K562 (cell line): ENCODE measurements at regions not wholly inside any gene's neighbourhood (a gene's known extent, or its start where the extent isn't known, plus 50 kb on each side); places are given as distances from the start of the nearest gene placed in this dataset.

Experiments used
- ATAC-seq: fragments of 200-7000 bp; cut with Tn5 transposase; 3 replicates; pipeline ENCODE4 v1.9.1; 2020; ENCODE audit warnings: moderate library complexity
- BruUV-seq: library from RNA; stranded (reverse); fragments of 400-500 nt; replicated peaks from 2 replicates; lab custom pipeline; 2021; lab: Mats Ljungman, UMichigan
- CTCF ChIA-PET: fragments of 300-600 bp; formaldehyde crosslinking; extraction: SDS; loops from one replicate; lab custom pipeline; 2021; ENCODE audit warnings: low intra/inter-chr PET ratio; lab: Yijun Ruan, JAX
- POLR2A ChIA-PET: fragments of 300-600, 350-650 bp; sonication (Branson Sonifier 250); formaldehyde crosslinking; extraction: SDS; loops from one replicate; lab custom pipeline; 2021; ENCODE audit warnings: antibody characterized with exemption, inconsistent platforms; lab: Yijun Ruan, JAX
- DNase-seq, 4 experiments: peaks; one replicate each; pipeline versions ENCODE4 v3.0.0 to v3.0.0-alpha.2; 2011 to 2018; ENCODE audit warnings: low spot score in 3 of 4, mixed read lengths in 3 of 4; ENCODE audit errors: extremely low read depth in 1 of 4
- FAIRE-seq: peaks from 2 replicates; lab custom pipeline; 2011; peaks lifted over from hg19 to GRCh38; lab: Jason Lieb, UNC
- H2AFZ ChIP-seq: 2 replicates; pipeline ENCODE4 v1.6.0; 2011; ENCODE audit warnings: low read depth, low read length, control low read depth, inconsistent platforms
- H3K27ac ChIP-seq: fragments of 200-600 bp; 3 replicates; pipeline ENCODE4 v1.8.0; 2011; ENCODE audit warnings: low read depth, mild to moderate bottlenecking, control low read depth, inconsistent platforms, low read length, moderate library complexity, mixed read lengths; ENCODE audit errors: extremely low read depth
- H3K27me3 ChIP-seq, 2 experiments: fragments of 300-600 bp in 1 of 2; 2 replicates in 1 of 2; 3 replicates in 1 of 2; pipeline versions ENCODE4 v1.6.0 to v1.8.0; 2011; ENCODE audit warnings: inconsistent platforms in 2 of 2, low read length in 2 of 2, mild to moderate bottlenecking in 1 of 2, mixed read lengths in 1 of 2, moderate library complexity in 1 of 2; ENCODE audit not compliant: control insufficient read depth in 2 of 2, insufficient read depth in 2 of 2
- H3K36me3 ChIP-seq: fragments of 300-600 bp; 3 replicates; pipeline ENCODE4 v1.8.0; 2011; ENCODE audit warnings: mild to moderate bottlenecking, low read length, inconsistent platforms; ENCODE audit not compliant: control insufficient read depth, insufficient read depth
- H3K4me1 ChIP-seq, 2 experiments: fragments of 200-600 bp in 1 of 2; replicated peaks in 1 of 2; 2 replicates in 1 of 2; 3 replicates in 1 of 2; pipeline versions ENCODE4 v1.5.1 to v1.8.0; 2011; ENCODE audit warnings: inconsistent platforms in 2 of 2, low read length in 2 of 2, mild to moderate bottlenecking in 1 of 2, mixed read lengths in 1 of 2, moderate library complexity in 1 of 2; ENCODE audit not compliant: control insufficient read depth in 2 of 2, insufficient read depth in 2 of 2
- H3K4me2 ChIP-seq: 2 replicates; pipeline ENCODE4 v1.6.1; 2011; ENCODE audit warnings: low read length, control low read depth, inconsistent platforms, mixed read lengths; ENCODE audit not compliant: insufficient read depth
- H3K4me3 ChIP-seq: fragments of 200-600 bp; sonication (generic), shearing (Covaris generic); 2 replicates; pipeline ENCODE4 v1.5.1; 2016; ENCODE audit warnings: control low read depth, inconsistent platforms
- H3K79me2 ChIP-seq: fragments of 200-600 bp; 3 replicates; pipeline ENCODE4 v1.8.0; 2011; ENCODE audit warnings: low read length, inconsistent platforms; ENCODE audit not compliant: control insufficient read depth, insufficient read depth
- H3K9ac ChIP-seq, 2 experiments: 2 replicates each; pipeline versions ENCODE4 v1.6.0 to v1.6.1; 2011; ENCODE audit warnings: low read depth in 2 of 2, low read length in 2 of 2, control low read depth in 1 of 2, inconsistent platforms in 1 of 2, mild to moderate bottlenecking in 1 of 2, mixed read lengths in 1 of 2; ENCODE audit not compliant: insufficient read depth in 1 of 2
- H3K9me1 ChIP-seq: one replicate; pipeline ENCODE4 v1.6.0; 2011; ENCODE audit warnings: inconsistent platforms, mild to moderate bottlenecking, low read length, moderate library complexity; ENCODE audit not compliant: control insufficient read depth, insufficient read depth
- H3K9me3 ChIP-seq: replicated peaks from 2 replicates; pipeline ENCODE4 v1.5.1; 2011; ENCODE audit warnings: low read depth, low read length, inconsistent platforms; ENCODE audit not compliant: control insufficient read depth, insufficient read depth
- H4K20me1 ChIP-seq: replicated peaks from 2 replicates; pipeline ENCODE4 v1.6.1; 2011; ENCODE audit warnings: low read length, inconsistent platforms, mixed read lengths; ENCODE audit not compliant: control insufficient read depth, insufficient read depth
- COPS2 ChIP-seq: fragments of 450-650 bp; conservative IDR thresholded peaks from 2 replicates; pipeline ENCODE4 v1.6.1; 2016; ENCODE audit warnings: mild to moderate bottlenecking, moderate library complexity
- CTCF ChIP-seq, 3 experiments: IDR thresholded peaks in 2 of 3; conservative IDR thresholded peaks in 1 of 3; 2 replicates each; pipeline ENCODE4 v1.5.1; 2011 to 2012; ENCODE audit warnings: low read length in 3 of 3, mild to moderate bottlenecking in 3 of 3, control low read depth in 2 of 3, improper control_type of control experiment in 1 of 3, inconsistent platforms in 1 of 3, low read depth in 1 of 3, mixed read lengths in 1 of 3, moderate library complexity in 1 of 3; ENCODE audit not compliant: insufficient read depth in 2 of 3
- NCOA1 ChIP-seq: fragments of 450-650 bp; IDR thresholded peaks from 2 replicates; pipeline ENCODE4 v1.6.1; 2016; ENCODE audit warnings: low read depth
- RAD21 ChIP-seq, 2 experiments: fragments of 250-450 bp in 1 of 2; fragments of 450-650 bp in 1 of 2; sonication (Bioruptor Pico) in 1 of 2; formaldehyde crosslinking in 1 of 2; IDR thresholded peaks in 1 of 2; conservative IDR thresholded peaks in 1 of 2; 2 replicates each; pipeline versions ENCODE4 v1.4.0 to v1.8.0; 2020 to 2022; ENCODE audit warnings: mild to moderate bottlenecking in 2 of 2, moderate library complexity in 1 of 2
- WGBS: fragments of 100-300 bp; shearing (Covaris generic); methylation state at CpG from one replicate; pipeline ENCODE4 v1.1.6; 2016; ENCODE audit warnings: low coverage, mixed read lengths; ENCODE audit not compliant: insufficient coverage; ENCODE audit errors: missing lambda C conversion rate; 5-methylcytosine and 5-hydroxymethylcytosine counted together
- in situ Hi-C: fragments of 300-500 bp; cut with MboI; formaldehyde crosslinking; loops from 4 replicates; pipeline ENCODE4 v1.15.0; 2018; ENCODE audit warnings: inconsistent platforms, mixed read lengths
- intact Hi-C: fragments of 100-400 bp; cut with micrococcal nuclease; formaldehyde crosslinking; loops from 2 replicates; pipeline ENCODE4 v1.14.2; 2022

- H3K9ac ChIP-seq: no peak overlapping the region
- H3K9me3 ChIP-seq: no peaks in the 10 kb centered on the region
- H3K27me3 ChIP-seq: no peaks in the 10 kb centered on the region
- FAIRE-seq (peak; percentile 46), ATAC-seq (peak; percentile 91), DNase-seq (peak in 2 of 4 experiments; percentile 11 to 17)
- no peak overlapping the region for H3K4me3 ChIP-seq
- no peaks in the 10 kb centered on the region for H3K4me1 ChIP-seq
- WGBS: 0% methylated on average over 7 of the region's 7 CpGs
- ChIA-PET CTCF (no interaction called here), POLR2A (no interaction called here)
- H3K27ac ChIP-seq: no peak overlapping the region
- H3K36me3 ChIP-seq: no peaks in the 10 kb centered on the region
- H4K20me1 ChIP-seq: no peaks in the 10 kb centered on the region; the same call in 1 of the 2 replicates
- no peak overlapping the region for H2AFZ ChIP-seq
- no peaks in the 10 kb centered on the region for H3K9me1 ChIP-seq
- TF ChIP-seq RAD21 (CRISPR knock-in tag; conservative IDR thresholded peaks at IDR 0.05 in 1 of 2, IDR thresholded peaks at IDR 0.05 in 1 of 2): peak in 1 of 2 experiments; percentile 28; a peak in 2 of 4 replicates
- no peak for TF ChIP-seq NCOA1
- TF ChIP-seq COPS2: no peak
- TF ChIP-seq CTCF (IDR thresholded peaks at IDR 0.05 in 2 of 3, conservative IDR thresholded peaks at IDR 0.05 in 1 of 3; ENCODE audit: insufficient read depth in 2 of 3, low read depth in 1 of 3, low read length in 3 of 3): peak; percentile 20 to 30 (median 22); a peak in 1 of 6 replicates
- BruUV-seq: no TSS peak
- H3K4me2 ChIP-seq: no peak overlapping the region
- in situ Hi-C loops (no loop called here), intact Hi-C loops (no loop called here)
- H3K79me2 ChIP-seq: no peaks in the 10 kb centered on the region
These were observed 280.3 kb upstream of the INTU start for GRCh38 chr4:127352220-127353113.
